ENCODE measurements at regions not wholly inside any gene's neighbourhood (a gene's known extent, or its start where the extent isn't known, plus 50 kb on each side); places are given as distances from the start of the nearest gene placed in this dataset.

GRCh38 chr6:91482498-91482897 lies 895.6 kb upstream of the MAP3K7 start:
- Histone ChIP-seq H3K79me2 (ENCODE audit: control insufficient read depth, insufficient read depth, low read length) (no peaks in the 10 kb centered on the region), H3K36me3 (ENCODE audit: control insufficient read depth in 2 of 2, insufficient read depth in 2 of 2, low read length in 1 of 2) (no peaks in the 10 kb centered on the region), H2AFZ (ENCODE audit: control insufficient read depth, low read depth, low read length) (peak overlapping the region; percentile 56), H3K4me2 (ENCODE audit: control insufficient read depth, insufficient read depth) (peak overlapping the region; percentile 54; the same call in 1 of the 2 replicates), H4K20me1 (ENCODE audit: control insufficient read depth, insufficient read depth) (no peaks in the 10 kb centered on the region), H3K9ac (ENCODE audit: control insufficient read depth, insufficient read depth, low read length) (no peak overlapping the region; the same call in 1 of the 2 replicates), H3K27ac (ENCODE audit: control insufficient read depth, insufficient read depth) (peak overlapping the region; percentile 57), H3K4me1 (ENCODE audit: control insufficient read depth, insufficient read depth, low read length) (peaks cover 22% of the 10 kb centered on the region; the same call in 1 of the 2 replicates), H3K27me3 (replicated peaks in 1 of 2; ENCODE audit: control insufficient read depth in 2 of 2, insufficient read depth in 2 of 2, low read length in 1 of 2) (no peaks in the 10 kb centered on the region), H3K9me3 (replicated peaks; ENCODE audit: control insufficient read depth, insufficient read depth, low read length) (no peaks in the 10 kb centered on the region), H3K4me3 (no peak overlapping the region)
- ChIA-PET RAD21 (ENCODE audit: unreplicated experiment) (interaction anchor here (1.3 to 7.4 kb wide), 10 partner anchors 8 to 749 kb away, joined by 3 to 41 read pairs (median 5); no protein-coding TSS in a partner anchor), CTCF (interaction anchor here (1.2 kb wide), 2 partner anchors 35 to 151 kb away, joined by 3 read pairs; no protein-coding TSS in a partner anchor), SMC1A (ENCODE audit: uncharacterized antibody, unreplicated experiment) (interaction anchor here (0.6 to 9.6 kb wide), 14 partner anchors 9 to 241 kb away, joined by 3 to 131 read pairs (median 4); no protein-coding TSS in a partner anchor), POLR2A (interaction anchor here (0.6 to 1.8 kb wide), 4 partner anchors 19 to 235 kb away, joined by 3 to 4 read pairs (median 4); no protein-coding TSS in a partner anchor)
- intact Hi-C loops (cut with micrococcal nuclease; ENCODE audit: unreplicated experiment) (loop anchor here (2.0 to 10.0 kb wide), 5 partner anchors 44 to 752 kb away; no protein-coding TSS in a partner anchor), in situ Hi-C loops (cut with MboI) (no loop called here)
- WGBS (ENCODE audit: insufficient coverage, insufficient replicate concordance, low lambda C conversion rate, missing lambda C conversion rate) = 0% methylated on average over 1 of the region's 1 CpG
- DNase-seq (ENCODE audit: low read depth, low spot score) (peak; percentile 64), ATAC-seq (peak; percentile 85), FAIRE-seq (peak; percentile 18)
- BruUV-seq (replicated peaks) = no TSS peak
- no peak for TF ChIP-seq ZNF217 (IDR thresholded peaks at IDR 0.05)
- TF ChIP-seq JUND (IDR thresholded peaks at IDR 0.05; ENCODE audit: low read depth, low read length) = peak; percentile 68; the same call in 1 of the 2 replicates
- peak in 1 of 2 experiments; percentile 78; a peak in 1 of 4 replicates for TF ChIP-seq ETV6 (conservative IDR thresholded peaks at IDR 0.05 in 1 of 2, IDR thresholded peaks at IDR 0.05 in 1 of 2; ENCODE audit: borderline replicate concordance in 1 of 2, low read depth in 1 of 2)
- TF ChIP-seq SUZ12 (IDR thresholded peaks at IDR 0.05; ENCODE audit: unreplicated experiment) = no peak
- peak; percentile 30; the same call in 1 of the 2 replicates for TF ChIP-seq YY1 (IDR thresholded peaks at IDR 0.05; ENCODE audit: low read depth, low read length)
- 0 out of 2 replicates have a peak, but pooled peaks have one; percentile 70 for TF ChIP-seq MEF2A (IDR thresholded peaks at IDR 0.05; ENCODE audit: insufficient read depth, low read depth, low read length)
- peak; percentile 95 to 98 for TF ChIP-seq IKZF2 (IDR thresholded peaks at IDR 0.05)
- TF ChIP-seq MEF2B (IDR thresholded peaks at IDR 0.05; ENCODE audit: partially characterized antibody, poor library complexity, severe bottlenecking) = peak; percentile 65
- peak; percentile 63 for TF ChIP-seq KLF5 (IDR thresholded peaks at IDR 0.05; ENCODE audit: partially characterized antibody)
- peak; percentile 96 for TF ChIP-seq PAX5 (IDR thresholded peaks at IDR 0.05; ENCODE audit: borderline replicate concordance, low read depth, low read length)
- no peak for TF ChIP-seq TAF1 (IDR thresholded peaks at IDR 0.05; ENCODE audit: borderline replicate concordance, low read depth, low read length)
- peak; percentile 96 for TF ChIP-seq DPF2 (IDR thresholded peaks at IDR 0.05)
- TF ChIP-seq FOXM1 (IDR thresholded peaks at IDR 0.05; ENCODE audit: low read depth, low read length) = peak; percentile 96
- peak; percentile 94 for TF ChIP-seq JUNB (IDR thresholded peaks at IDR 0.05)
- 0 out of 2 replicates have a peak, but pooled peaks have one; percentile 13 for TF ChIP-seq ZSCAN29 (IDR thresholded peaks at IDR 0.05)
- no peak for TF ChIP-seq SIN3A (IDR thresholded peaks at IDR 0.05; ENCODE audit: low read depth, low read length)
- peak; percentile 76 for TF ChIP-seq IRF4 (IDR thresholded peaks at IDR 0.05; ENCODE audit: low read depth, low read length)
- peak; percentile 91 for TF ChIP-seq RUNX3 (IDR thresholded peaks at IDR 0.05; ENCODE audit: low read length)
- TF ChIP-seq LARP7 (IDR thresholded peaks at IDR 0.05) = no peak
- peak; percentile 58 for TF ChIP-seq SKIL (IDR thresholded peaks at IDR 0.05; ENCODE audit: low read depth, poor library complexity, severe bottlenecking)
- no peak for TF ChIP-seq MYC (IDR thresholded peaks at IDR 0.05; ENCODE audit: insufficient read depth, insufficient read length, insufficient replicate concordance, low read length, severe bottlenecking)
- peak; percentile 93 for TF ChIP-seq IKZF1 (conservative IDR thresholded peaks at IDR 0.05)
- peak in 1 of 2 experiments; percentile 26; a peak in 1 of 4 replicates for TF ChIP-seq BHLHE40 (IDR thresholded peaks at IDR 0.05; ENCODE audit: borderline replicate concordance in 1 of 2, low read depth in 2 of 2, low read length in 1 of 2)
- peak; percentile 85 for TF ChIP-seq CREB1 (IDR thresholded peaks at IDR 0.05; ENCODE audit: low read depth)
- peak; percentile 97 for TF ChIP-seq NR2F1 (conservative IDR thresholded peaks at IDR 0.05)
- TF ChIP-seq TCF7 (IDR thresholded peaks at IDR 0.05; ENCODE audit: borderline replicate concordance) = peak; percentile 24; the same call in 1 of the 2 replicates

All from GM12878 (cell line).